Activated CD4-positive, alpha-beta memory T cell treated with anti-CD3 and anti-CD28 coated beads, Interleukin-2, amount 10 ng/mL, durations not matched to agents 7 days and 5 days (primary cell): ENCODE measurements at regions not wholly inside any gene's neighbourhood (a gene's known extent, or its start where the extent isn't known, plus 50 kb on each side); places are given as distances from the start of the nearest gene placed in this dataset.

ENCODE experiments used
- CTCF ChIA-PET: fragments of 350-600 bp; sonication (Branson Sonifier 250); formaldehyde crosslinking; loops from one replicate; lab custom pipeline; 2021; ENCODE audit warnings: antibody characterized with exemption, inconsistent platforms; lab: Charles Lee
- POLR2A ChIA-PET: fragments of 350-600 bp; sonication (Branson Sonifier 250); formaldehyde crosslinking; loops from one replicate; lab custom pipeline; 2021; ENCODE audit warnings: antibody characterized with exemption; lab: Charles Lee
- DNase-seq: peaks from one replicate; pipeline ENCODE4 v3.0.0-alpha.2; 2020
- H3K27ac Mint-ChIP-seq: one replicate; pipeline ENCODE4 v1.8.0; 2021; ENCODE audit warnings: mild to moderate bottlenecking, mixed read lengths
- H3K27me3 Mint-ChIP-seq: one replicate; pipeline ENCODE4 v1.8.0; 2021; ENCODE audit warnings: mixed read lengths
- H3K36me3 Mint-ChIP-seq: one replicate; pipeline ENCODE4 v1.8.0; 2021; ENCODE audit warnings: low read depth, mixed read lengths
- H3K4me1 Mint-ChIP-seq: one replicate; pipeline ENCODE4 v1.8.0; 2021; ENCODE audit warnings: mixed read lengths
- H3K4me3 Mint-ChIP-seq: one replicate; pipeline ENCODE4 v1.8.0; 2021; ENCODE audit warnings: mild to moderate bottlenecking, mixed read lengths
- H3K9me3 Mint-ChIP-seq: one replicate; pipeline ENCODE4 v1.8.0; 2021; ENCODE audit warnings: mixed read lengths

GRCh38 chr3:25071846-25072245, 356.2 kb upstream of the RARB start:
- Mint-ChIP-seq H3K4me1 (no peaks in the 10 kb centered on the region), H3K27me3 (no peaks in the 10 kb centered on the region), H3K4me3 (no peak overlapping the region), H3K27ac (no peak overlapping the region), H3K36me3 (no peaks in the 10 kb centered on the region), H3K9me3 (peaks cover 6% of the 10 kb centered on the region)
- no peak for DNase-seq
- CTCF ChIA-PET = no interaction called here
- POLR2A ChIA-PET = no interaction called here

- Mint-ChIP-seq H3K27me3 (no peaks in the 10 kb centered on the region), H3K27ac (no peak overlapping the region), H3K9me3 (peaks cover 3% of the 10 kb centered on the region), H3K36me3 (no peaks in the 10 kb centered on the region), H3K4me1 (no peaks in the 10 kb centered on the region), H3K4me3 (no peak overlapping the region)
- DNase-seq = no peak
- POLR2A ChIA-PET = no interaction called here
- CTCF ChIA-PET = no interaction called here
These were observed 354.6 kb upstream of the RARB start for GRCh38 chr3:25073423-25073822.

GRCh38 chr3:25074149-25074548, 353.9 kb upstream of the RARB start:
- Mint-ChIP-seq H3K27ac (no peak overlapping the region), H3K4me3 (no peak overlapping the region), H3K27me3 (no peaks in the 10 kb centered on the region), H3K4me1 (no peaks in the 10 kb centered on the region), H3K9me3 (peaks cover 4% of the 10 kb centered on the region), H3K36me3 (no peaks in the 10 kb centered on the region)
- CTCF ChIA-PET = no interaction called here
- no peak for DNase-seq
- POLR2A ChIA-PET = no interaction called here

- H3K36me3 Mint-ChIP-seq = no peaks in the 10 kb centered on the region
- no peaks in the 10 kb centered on the region for H3K27me3 Mint-ChIP-seq
- ChIA-PET POLR2A (no interaction called here), CTCF (no interaction called here)
- peaks cover 6% of the 10 kb centered on the region for H3K9me3 Mint-ChIP-seq
- DNase-seq = no peak
- no peak overlapping the region for H3K4me3 Mint-ChIP-seq
- no peak overlapping the region for H3K27ac Mint-ChIP-seq
- H3K4me1 Mint-ChIP-seq = no peaks in the 10 kb centered on the region
These were observed 347.6 kb upstream of the RARB start for GRCh38 chr3:25080461-25080860.

GRCh38 chr3:25084016-25084415, 344.0 kb upstream of the RARB start:
- ChIA-PET POLR2A (no interaction called here), CTCF (no interaction called here)
- Mint-ChIP-seq H3K9me3 (peaks cover 6% of the 10 kb centered on the region), H3K4me3 (no peak overlapping the region), H3K27me3 (no peaks in the 10 kb centered on the region), H3K27ac (no peak overlapping the region), H3K4me1 (no peaks in the 10 kb centered on the region), H3K36me3 (no peaks in the 10 kb centered on the region)
- no peak for DNase-seq

GRCh38 chr3:25086721-25087120, 341.3 kb upstream of the RARB start:
- Mint-ChIP-seq H3K27ac (no peak overlapping the region), H3K4me3 (no peak overlapping the region), H3K36me3 (no peaks in the 10 kb centered on the region), H3K27me3 (no peaks in the 10 kb centered on the region), H3K9me3 (peaks cover 4% of the 10 kb centered on the region), H3K4me1 (no peaks in the 10 kb centered on the region)
- no peak for DNase-seq
- ChIA-PET CTCF (no interaction called here), POLR2A (no interaction called here)

GRCh38 chr3:25088284-25088683, 339.8 kb upstream of the RARB start:
- no peak overlapping the region for H3K4me3 Mint-ChIP-seq
- POLR2A ChIA-PET = no interaction called here
- peaks cover 4% of the 10 kb centered on the region for H3K9me3 Mint-ChIP-seq
- no peaks in the 10 kb centered on the region for H3K4me1 Mint-ChIP-seq
- no peak overlapping the region for H3K27ac Mint-ChIP-seq
- no peaks in the 10 kb centered on the region for H3K36me3 Mint-ChIP-seq
- no peaks in the 10 kb centered on the region for H3K27me3 Mint-ChIP-seq
- no peak for DNase-seq
- CTCF ChIA-PET = no interaction called here

- CTCF ChIA-PET = no interaction called here
- no peak overlapping the region for H3K27ac Mint-ChIP-seq
- no peaks in the 10 kb centered on the region for H3K4me1 Mint-ChIP-seq
- POLR2A ChIA-PET = no interaction called here
- H3K9me3 Mint-ChIP-seq = no peaks in the 10 kb centered on the region
- H3K27me3 Mint-ChIP-seq = no peaks in the 10 kb centered on the region
- no peaks in the 10 kb centered on the region for H3K36me3 Mint-ChIP-seq
- no peak overlapping the region for H3K4me3 Mint-ChIP-seq
- DNase-seq = no peak
These were observed 337.2 kb upstream of the RARB start for GRCh38 chr3:25090698-25091453.

GRCh38 chr3:25091934-25092333, 336.1 kb upstream of the RARB start:
- Mint-ChIP-seq H3K36me3 (no peaks in the 10 kb centered on the region), H3K27me3 (no peaks in the 10 kb centered on the region), H3K27ac (no peak overlapping the region), H3K9me3 (no peaks in the 10 kb centered on the region), H3K4me1 (no peaks in the 10 kb centered on the region), H3K4me3 (no peak overlapping the region)
- no peak for DNase-seq
- POLR2A ChIA-PET = no interaction called here
- CTCF ChIA-PET = no interaction called here

GRCh38 chr3:25094932-25095685, 333.0 kb upstream of the RARB start:
- Mint-ChIP-seq H3K4me1 (no peaks in the 10 kb centered on the region), H3K4me3 (no peak overlapping the region), H3K27me3 (no peaks in the 10 kb centered on the region), H3K27ac (no peak overlapping the region), H3K36me3 (no peaks in the 10 kb centered on the region), H3K9me3 (no peaks in the 10 kb centered on the region)
- DNase-seq = no peak
- ChIA-PET CTCF (no interaction called here), POLR2A (no interaction called here)

- Mint-ChIP-seq H3K4me3 (no peak overlapping the region), H3K27me3 (no peaks in the 10 kb centered on the region), H3K36me3 (no peaks in the 10 kb centered on the region), H3K9me3 (no peaks in the 10 kb centered on the region), H3K27ac (no peak overlapping the region), H3K4me1 (no peaks in the 10 kb centered on the region)
- POLR2A ChIA-PET = no interaction called here
- CTCF ChIA-PET = no interaction called here
- DNase-seq = no peak
These were observed 331.5 kb upstream of the RARB start for GRCh38 chr3:25096536-25096935.

GRCh38 chr3:25097023-25097422, 331.0 kb upstream of the RARB start:
- H3K4me3 Mint-ChIP-seq = no peak overlapping the region
- POLR2A ChIA-PET = no interaction called here
- no peaks in the 10 kb centered on the region for H3K36me3 Mint-ChIP-seq
- no peaks in the 10 kb centered on the region for H3K9me3 Mint-ChIP-seq
- no peak for DNase-seq
- CTCF ChIA-PET = no interaction called here
- no peaks in the 10 kb centered on the region for H3K4me1 Mint-ChIP-seq
- H3K27me3 Mint-ChIP-seq = no peaks in the 10 kb centered on the region
- H3K27ac Mint-ChIP-seq = no peak overlapping the region

GRCh38 chr3:25099666-25100065, 328.4 kb upstream of the RARB start:
- H3K27me3 Mint-ChIP-seq = no peaks in the 10 kb centered on the region
- no peaks in the 10 kb centered on the region for H3K4me1 Mint-ChIP-seq
- no peak for DNase-seq
- H3K9me3 Mint-ChIP-seq = no peaks in the 10 kb centered on the region
- POLR2A ChIA-PET = no interaction called here
- CTCF ChIA-PET = no interaction called here
- H3K36me3 Mint-ChIP-seq = no peaks in the 10 kb centered on the region
- no peak overlapping the region for H3K4me3 Mint-ChIP-seq
- no peak overlapping the region for H3K27ac Mint-ChIP-seq

GRCh38 chr3:25103391-25103790, 324.7 kb upstream of the RARB start:
- Mint-ChIP-seq H3K4me3 (no peak overlapping the region), H3K9me3 (peaks cover 3% of the 10 kb centered on the region), H3K27ac (no peak overlapping the region), H3K36me3 (no peaks in the 10 kb centered on the region), H3K4me1 (no peaks in the 10 kb centered on the region), H3K27me3 (no peaks in the 10 kb centered on the region)
- ChIA-PET CTCF (no interaction called here), POLR2A (no interaction called here)
- no peak for DNase-seq
